Renal cortical epithelial cell (primary cell): ENCODE measurements at regions not wholly inside any gene's neighbourhood (a gene's known extent, or its start where the extent isn't known, plus 50 kb on each side); places are given as distances from the start of the nearest gene placed in this dataset.

Experiments
- DNase-seq: peaks from one replicate; pipeline ENCODE4 v3.0.0-alpha.2; 2011; ENCODE audit warnings: low read depth

GRCh38 chr4:181982437-181982836 lies 260.8 kb upstream of the TENM3 start:
- no peak for DNase-seq

DNA sequence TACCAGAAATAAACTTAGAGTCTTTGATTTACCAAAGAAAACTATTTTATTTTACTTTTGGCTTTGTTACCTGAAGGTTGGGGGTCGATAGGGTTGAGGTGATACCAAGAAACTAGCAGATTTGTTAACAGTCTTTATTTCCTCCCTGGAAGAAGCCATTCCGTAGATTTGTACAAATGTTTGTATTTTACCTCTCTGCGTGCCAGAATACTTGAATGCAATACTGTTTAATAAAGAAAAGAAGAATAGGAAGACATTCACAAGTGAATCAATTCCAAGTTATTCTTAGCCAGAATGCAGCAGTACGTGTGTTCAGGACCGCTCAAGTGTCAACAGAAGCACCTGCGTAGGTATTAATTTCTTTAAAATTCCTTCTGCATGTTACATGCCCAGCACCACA lies 260.3 kb upstream of the TENM3 start:
- DNase-seq = no peak

DNA sequence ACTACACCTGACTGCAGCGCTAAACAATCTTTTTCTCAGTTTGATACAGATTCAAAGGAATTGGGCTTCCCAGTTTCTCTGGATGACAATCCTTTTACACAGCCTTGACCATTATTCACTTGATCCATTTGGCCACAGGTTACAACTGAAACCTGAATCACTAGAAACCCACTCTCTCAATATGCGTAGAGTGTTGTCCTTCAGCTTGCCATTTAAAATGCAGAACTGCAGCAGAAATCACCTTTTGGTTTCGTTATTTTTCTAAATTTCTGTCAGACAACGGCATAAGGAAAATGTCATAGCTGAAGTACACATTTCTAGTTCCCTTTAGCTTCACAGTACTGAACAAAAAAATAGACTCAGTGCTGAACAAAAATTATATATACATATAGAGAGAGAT lies 255.8 kb upstream of the TENM3 start:
- no peak for DNase-seq

GRCh38 chr4:181989071-181989470 lies 254.1 kb upstream of the TENM3 start:
- no peak for DNase-seq

DNA sequence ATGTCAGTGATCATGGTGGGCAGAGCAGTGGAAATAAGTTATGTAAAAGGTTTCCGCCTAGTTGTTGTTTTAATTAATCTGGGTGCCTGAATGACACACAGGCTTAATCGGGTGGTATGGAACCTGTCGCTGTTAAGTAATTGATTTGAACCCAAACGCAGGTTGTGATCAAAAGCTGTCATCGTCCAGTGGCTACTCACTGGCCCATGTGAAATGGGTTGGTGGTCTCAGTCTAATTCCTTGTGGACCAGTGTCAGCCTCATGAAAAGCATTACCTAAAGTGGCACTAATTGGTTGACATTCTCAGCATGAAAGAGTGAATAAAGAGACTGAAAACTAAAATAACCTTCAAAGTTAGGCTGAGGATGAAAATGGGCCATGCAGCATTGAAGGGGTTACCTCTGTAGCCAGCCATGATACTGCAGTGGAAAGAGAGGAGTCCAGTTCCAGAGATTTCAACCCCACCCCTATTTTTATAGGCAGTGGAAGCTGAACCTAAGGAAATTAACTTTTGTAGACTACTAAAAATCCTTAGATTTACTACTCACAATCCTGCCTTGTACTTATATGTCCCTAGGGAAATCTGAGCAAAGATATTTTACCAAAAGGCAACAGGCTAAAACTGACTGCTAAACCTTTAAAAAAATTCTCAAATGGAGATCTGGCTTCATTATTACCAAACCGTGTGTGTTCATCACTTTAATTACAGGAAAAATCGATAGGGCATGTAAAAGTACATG lies 251.7 kb upstream of the TENM3 start:
- DNase-seq = no peak

DNA sequence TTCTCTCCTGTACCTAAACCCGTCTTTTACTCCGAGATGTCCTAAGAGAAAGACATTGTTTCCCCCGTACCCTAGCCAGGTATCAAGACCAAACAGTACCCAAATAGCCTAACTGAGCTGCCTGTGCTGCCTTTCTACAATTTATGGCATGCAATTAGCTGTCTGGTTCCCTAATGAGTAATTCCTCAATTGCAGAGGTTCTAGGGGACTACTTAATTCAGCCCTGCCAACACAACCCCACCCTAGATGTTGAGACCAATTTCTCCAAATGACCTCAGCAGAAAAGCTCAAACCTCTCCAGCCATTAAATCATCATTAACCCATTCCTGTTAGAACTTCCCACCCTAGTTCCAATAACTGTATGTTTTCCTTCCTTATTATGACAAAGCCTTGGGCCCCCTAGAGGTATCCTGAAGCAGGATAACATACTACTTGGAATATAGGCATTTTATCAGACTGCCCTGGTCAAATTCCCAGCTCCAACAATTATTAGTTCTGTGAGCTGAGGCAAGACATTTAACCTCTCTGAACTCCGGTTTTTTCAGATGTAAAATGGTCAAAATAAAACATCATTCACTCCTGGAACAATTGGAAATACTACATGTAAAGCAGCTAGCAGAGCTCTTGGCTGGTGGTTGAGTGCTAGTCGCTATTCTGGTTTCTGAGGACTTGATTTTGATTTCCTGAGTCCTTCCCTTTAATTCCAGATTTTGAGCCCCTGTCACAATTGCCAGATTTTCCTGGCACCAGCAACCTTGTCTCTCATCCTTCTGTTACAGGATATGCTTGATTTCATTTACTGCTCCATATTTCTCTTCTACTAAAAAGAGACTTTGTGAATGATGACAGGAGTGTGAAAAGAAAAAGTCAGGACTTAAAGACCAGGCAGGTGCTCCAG lies 244.6 kb upstream of the TENM3 start:
- DNase-seq = no peak

DNA sequence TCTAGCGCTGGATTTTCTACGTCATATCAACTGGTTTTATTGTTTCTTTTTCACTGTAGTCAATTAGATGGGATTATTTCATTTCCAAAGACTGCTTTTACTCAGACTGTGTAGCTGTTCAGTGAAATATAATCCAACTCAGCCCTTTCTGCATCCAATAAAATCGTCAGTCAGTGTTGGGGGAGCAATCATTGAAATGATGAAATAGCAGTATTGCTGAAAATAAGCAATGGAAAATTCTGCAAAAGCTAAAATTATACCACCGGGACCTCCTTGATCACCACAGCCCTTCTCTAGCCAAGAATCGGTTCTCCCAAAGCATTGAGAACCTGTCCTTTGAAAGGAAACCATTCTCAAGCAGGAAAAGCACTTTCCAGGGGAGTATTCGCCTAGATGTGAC lies 243.1 kb upstream of the TENM3 start:
- no peak for DNase-seq

GRCh38 chr4:182010876-182011275 lies 232.3 kb upstream of the TENM3 start:
- no peak for DNase-seq

GRCh38 chr4:182014164-182014563 lies 229.0 kb upstream of the TENM3 start:
- DNase-seq = no peak

- no peak for DNase-seq
These were observed 228.2 kb upstream of the TENM3 start for GRCh38 chr4:182015014-182015413.

- peak; percentile 2 for DNase-seq
These were observed 227.3 kb upstream of the TENM3 start for GRCh38 chr4:182015893-182016292.

GRCh38 chr4:182017038-182017437 lies 226.2 kb upstream of the TENM3 start:
- DNase-seq = no peak

GRCh38 chr4:182018691-182019090 lies 224.5 kb upstream of the TENM3 start:
- no peak for DNase-seq

GRCh38 chr4:182019148-182019652 lies 224.0 kb upstream of the TENM3 start:
- DNase-seq = no peak

- no peak for DNase-seq
These were observed 220.3 kb upstream of the TENM3 start for GRCh38 chr4:182022909-182023308.

GRCh38 chr4:182023469-182023868 lies 219.7 kb upstream of the TENM3 start:
- no peak for DNase-seq

GRCh38 chr4:182042945-182043344 lies 200.3 kb upstream of the TENM3 start:
- DNase-seq = no peak

DNA sequence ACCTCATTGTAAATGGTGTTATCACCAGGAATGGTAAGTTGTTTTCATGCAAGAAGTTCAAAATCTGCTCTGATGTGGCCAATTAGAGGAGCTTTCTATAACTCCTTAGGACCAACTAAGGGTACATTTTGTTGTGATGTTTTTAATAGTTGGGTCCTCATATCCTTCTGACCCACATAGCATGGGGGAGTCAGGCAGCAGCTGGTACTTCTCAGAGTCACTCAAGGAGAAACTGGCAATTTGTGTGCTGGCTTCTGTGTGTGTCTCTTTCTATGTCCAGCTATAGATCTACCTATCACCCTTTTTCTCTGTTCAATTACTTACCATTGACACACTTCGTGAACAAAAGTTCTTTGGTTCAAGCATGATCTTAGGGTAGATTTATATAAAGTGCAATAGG lies 194.3 kb upstream of the TENM3 start:
- no peak for DNase-seq

- no peak for DNase-seq
These were observed 186.3 kb upstream of the TENM3 start for GRCh38 chr4:182056866-182057265.

DNA sequence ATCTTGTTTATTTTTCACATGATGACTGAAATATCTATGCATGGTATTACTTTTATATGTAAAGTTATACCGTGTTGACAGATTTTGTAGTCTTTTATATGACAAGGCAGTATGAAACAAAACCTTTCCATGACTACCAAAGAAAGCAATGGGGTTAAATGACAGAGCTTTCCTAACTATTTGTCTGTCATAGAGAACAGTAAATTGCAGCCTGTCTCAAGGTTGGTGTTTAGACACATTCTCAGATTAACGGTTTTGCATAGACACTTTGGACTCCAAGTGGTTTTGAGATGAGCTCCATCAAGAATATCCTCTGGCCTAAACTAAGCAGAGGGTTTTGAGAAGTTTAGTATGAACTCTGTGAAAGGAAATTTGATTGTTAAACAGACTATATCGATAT lies 180.7 kb upstream of the TENM3 start:
- DNase-seq = no peak

DNA sequence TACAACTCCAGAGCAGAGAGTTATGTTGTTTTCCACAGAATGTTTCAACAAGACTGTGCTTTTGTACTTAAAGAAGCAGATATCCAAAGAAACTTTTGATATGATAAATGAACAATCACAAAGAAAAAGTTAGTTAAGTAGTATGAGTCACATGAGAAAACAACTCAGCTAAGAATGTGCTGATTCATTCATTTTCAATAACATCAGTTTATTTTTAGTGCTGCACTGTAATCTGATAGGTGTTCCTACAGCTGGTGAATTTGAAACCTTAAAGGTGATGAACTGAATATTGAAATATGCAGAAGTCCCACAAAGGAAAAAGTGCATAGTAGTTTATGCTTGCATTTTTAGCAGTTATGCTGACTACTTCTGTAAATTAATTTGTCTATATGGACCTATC lies 180.3 kb upstream of the TENM3 start:
- peak; percentile 78 for DNase-seq

GRCh38 chr4:182063651-182064050 lies 179.6 kb upstream of the TENM3 start:
- no peak for DNase-seq

- no peak for DNase-seq
These were observed 177.9 kb upstream of the TENM3 start for GRCh38 chr4:182065255-182065654.
